ENCODE measurements at regions not wholly inside any gene's neighbourhood (a gene's known extent, or its start where the extent isn't known, plus 50 kb on each side); places are given as distances from the start of the nearest gene placed in this dataset.

DNA sequence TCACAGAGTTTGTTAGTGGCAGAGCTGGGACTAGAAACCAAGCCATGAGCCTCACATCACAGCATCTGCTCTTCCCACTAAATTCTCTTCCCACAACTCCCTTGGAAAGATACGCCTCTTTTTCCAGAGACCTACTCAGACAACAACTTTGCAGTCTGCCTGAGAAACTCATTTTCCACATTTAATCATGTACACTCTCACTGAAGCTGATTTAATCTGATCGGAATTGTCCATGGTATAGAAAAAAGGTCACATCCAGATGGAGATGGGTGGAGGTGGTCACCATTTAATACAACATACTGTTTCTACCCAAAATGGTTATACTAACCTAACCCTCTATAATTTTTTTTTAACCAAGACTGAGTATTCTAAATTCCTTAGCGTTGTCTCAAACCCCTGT, 366.2 kb downstream of the ENC1 start:
- Histone ChIP-seq H3K4me3 (no peak overlapping the region), H3K27ac (no peak overlapping the region), H3K27me3 (no peaks in the 10 kb centered on the region), H3K9me3 (no peaks in the 10 kb centered on the region), H3K4me1 (no peaks in the 10 kb centered on the region), H3K9ac (ENCODE audit: low read depth in 2 of 2, low read length in 2 of 2) (no peak overlapping the region), H3K36me3 (no peaks in the 10 kb centered on the region)
- intact Hi-C loops (cut with DNase I) = no loop called here
- TF ChIP-seq, protein P1, sequence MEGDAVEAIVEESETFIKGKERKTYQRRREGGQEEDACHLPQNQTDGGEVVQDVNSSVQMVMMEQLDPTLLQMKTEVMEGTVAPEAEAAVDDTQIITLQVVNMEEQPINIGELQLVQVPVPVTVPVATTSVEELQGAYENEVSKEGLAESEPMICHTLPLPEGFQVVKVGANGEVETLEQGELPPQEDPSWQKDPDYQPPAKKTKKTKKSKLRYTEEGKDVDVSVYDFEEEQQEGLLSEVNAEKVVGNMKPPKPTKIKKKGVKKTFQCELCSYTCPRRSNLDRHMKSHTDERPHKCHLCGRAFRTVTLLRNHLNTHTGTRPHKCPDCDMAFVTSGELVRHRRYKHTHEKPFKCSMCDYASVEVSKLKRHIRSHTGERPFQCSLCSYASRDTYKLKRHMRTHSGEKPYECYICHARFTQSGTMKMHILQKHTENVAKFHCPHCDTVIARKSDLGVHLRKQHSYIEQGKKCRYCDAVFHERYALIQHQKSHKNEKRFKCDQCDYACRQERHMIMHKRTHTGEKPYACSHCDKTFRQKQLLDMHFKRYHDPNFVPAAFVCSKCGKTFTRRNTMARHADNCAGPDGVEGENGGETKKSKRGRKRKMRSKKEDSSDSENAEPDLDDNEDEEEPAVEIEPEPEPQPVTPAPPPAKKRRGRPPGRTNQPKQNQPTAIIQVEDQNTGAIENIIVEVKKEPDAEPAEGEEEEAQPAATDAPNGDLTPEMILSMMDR (IDR thresholded peaks at IDR 0.05) = no peak
- DNase-seq = no peak

GRCh38 chr5:74272831-74273451, 367.6 kb downstream of the ENC1 start:
- Histone ChIP-seq H3K9ac (ENCODE audit: low read depth in 2 of 2, low read length in 2 of 2) (no peak overlapping the region), H3K27me3 (no peaks in the 10 kb centered on the region), H3K4me3 (no peak overlapping the region), H3K9me3 (no peaks in the 10 kb centered on the region), H3K4me1 (no peaks in the 10 kb centered on the region), H3K36me3 (no peaks in the 10 kb centered on the region), H3K27ac (no peak overlapping the region)
- TF ChIP-seq, protein P1 (IDR thresholded peaks at IDR 0.05) = no peak
- intact Hi-C loops (cut with DNase I) = no loop called here
- no peak for DNase-seq

GRCh38 chr5:74272024-74272775, 368.3 kb downstream of the ENC1 start:
- H3K4me3 ChIP-seq = no peak overlapping the region
- H3K27me3 ChIP-seq = no peaks in the 10 kb centered on the region
- no peaks in the 10 kb centered on the region for H3K36me3 ChIP-seq
- no peaks in the 10 kb centered on the region for H3K9me3 ChIP-seq
- no peak overlapping the region for H3K9ac ChIP-seq (ENCODE audit: low read depth in 2 of 2, low read length in 2 of 2)
- no peak overlapping the region for H3K27ac ChIP-seq
- intact Hi-C loops (cut with DNase I) = no loop called here
- TF ChIP-seq, protein P1 (IDR thresholded peaks at IDR 0.05) = no peak
- no peaks in the 10 kb centered on the region for H3K4me1 ChIP-seq
- DNase-seq = no peak

GRCh38 chr5:74268297-74268696, 372.2 kb downstream of the ENC1 start:
- H3K27ac ChIP-seq = no peak overlapping the region
- no peaks in the 10 kb centered on the region for H3K27me3 ChIP-seq
- no peaks in the 10 kb centered on the region for H3K9me3 ChIP-seq
- H3K36me3 ChIP-seq = no peaks in the 10 kb centered on the region
- intact Hi-C loops (cut with DNase I) = no loop called here
- no peaks in the 10 kb centered on the region for H3K4me1 ChIP-seq
- DNase-seq = no peak
- no peak overlapping the region for H3K9ac ChIP-seq (ENCODE audit: low read depth in 2 of 2, low read length in 2 of 2)
- TF ChIP-seq, protein P1 (IDR thresholded peaks at IDR 0.05) = no peak
- no peak overlapping the region for H3K4me3 ChIP-seq

DNA sequence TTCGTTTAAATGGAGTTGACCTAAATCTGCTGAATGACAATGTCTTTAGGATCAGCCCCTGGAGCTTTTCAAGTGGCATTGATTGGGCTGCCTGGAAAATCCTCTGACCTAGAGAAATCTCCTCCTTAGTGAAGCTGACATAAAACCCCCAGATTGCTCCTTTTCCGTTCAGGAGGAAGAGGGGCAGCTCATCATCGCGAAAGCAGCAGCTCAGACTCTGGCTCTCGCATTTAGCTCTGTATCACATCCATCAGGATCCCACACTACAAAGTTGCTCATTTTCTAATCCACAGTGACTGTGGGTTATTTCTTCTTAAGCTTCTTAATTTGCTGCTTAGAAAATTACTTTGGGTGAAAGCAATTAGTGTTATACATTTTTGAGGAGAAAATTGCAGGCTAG, 373.7 kb downstream of the ENC1 start:
- Histone ChIP-seq H3K27me3 (no peaks in the 10 kb centered on the region), H3K9me3 (no peaks in the 10 kb centered on the region), H3K4me1 (no peaks in the 10 kb centered on the region), H3K4me3 (no peak overlapping the region), H3K27ac (no peak overlapping the region), H3K36me3 (no peaks in the 10 kb centered on the region), H3K9ac (ENCODE audit: low read depth in 2 of 2, low read length in 2 of 2) (no peak overlapping the region)
- DNase-seq = no peak
- intact Hi-C loops (cut with DNase I) = no loop called here
- TF ChIP-seq, protein P1 (IDR thresholded peaks at IDR 0.05) = no peak

Data from colonic mucosa (tissue), 4 donors.